GM19452 (cell line): ENCODE measurements at regions not wholly inside any gene's neighbourhood (a gene's known extent, or its start where the extent isn't known, plus 50 kb on each side); places are given as distances from the start of the nearest gene placed in this dataset.

Source experiments
- ATAC-seq: cut with Tn5 transposase; IDR thresholded peaks from one replicate; pipeline ENCODE4 v1.9.1; 2021; ENCODE audit not compliant: unreplicated experiment

DNA sequence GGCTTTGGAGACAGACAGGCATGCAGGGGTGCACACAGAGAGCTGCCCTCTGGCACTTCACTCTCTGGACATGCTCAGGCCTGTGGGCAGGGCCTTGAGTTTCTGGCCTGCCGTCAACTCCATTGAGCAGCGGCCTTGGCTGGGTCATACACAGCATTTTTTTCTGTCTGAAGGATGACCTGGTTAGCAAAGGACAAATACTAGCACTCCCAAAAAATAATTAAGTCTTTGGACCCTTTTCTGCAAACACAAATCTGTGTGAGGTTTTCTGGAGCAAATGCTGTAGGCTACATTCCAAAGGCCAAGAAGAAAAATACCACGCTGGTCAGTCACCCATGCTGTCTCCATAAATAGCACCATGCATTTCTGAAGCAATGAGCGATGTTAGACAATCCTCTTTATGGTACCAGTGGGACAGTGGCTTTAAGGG, 124.7 kb upstream of the CTAGE1 start:
- ATAC-seq = no peak

DNA sequence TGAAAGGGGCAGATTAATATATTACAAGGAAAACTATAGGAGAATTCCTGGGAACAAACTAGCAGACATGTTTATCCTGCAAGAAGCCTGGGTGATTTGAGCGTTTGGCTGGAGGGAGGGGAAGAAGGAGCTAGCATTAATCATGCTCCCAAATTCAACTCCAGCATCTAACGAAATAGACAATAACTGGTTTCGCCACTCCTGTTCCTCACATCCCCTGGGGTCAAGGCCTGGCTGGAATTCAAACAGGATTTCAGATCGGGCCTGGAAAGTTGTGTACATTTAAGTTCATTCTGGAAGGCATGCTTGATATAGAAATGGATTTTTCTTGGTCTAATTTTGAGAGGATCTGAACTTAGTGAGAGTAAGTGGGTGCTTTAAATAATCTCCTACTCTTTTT, 126.1 kb upstream of the CTAGE1 start:
- ATAC-seq = no peak

DNA sequence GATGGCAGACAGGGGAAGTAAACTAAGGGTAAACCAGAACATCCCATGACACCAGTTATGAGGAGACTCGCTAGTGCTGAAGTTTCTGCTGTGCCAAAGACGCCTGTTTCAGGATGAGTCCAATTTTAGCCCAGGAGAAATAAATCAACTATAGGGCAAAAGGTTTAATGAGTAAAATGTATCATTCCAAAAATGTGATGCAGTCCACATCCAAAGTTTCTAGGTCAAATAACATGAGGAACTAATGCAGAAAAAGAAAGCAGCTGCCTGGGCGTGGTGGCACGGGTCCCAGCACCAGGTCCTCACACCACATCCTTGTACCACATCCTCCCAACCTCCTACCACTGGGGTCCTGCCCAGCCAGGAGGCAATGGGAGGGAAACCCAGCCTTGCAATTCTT, 126.9 kb upstream of the CTAGE1 start:
- no peak for ATAC-seq

DNA sequence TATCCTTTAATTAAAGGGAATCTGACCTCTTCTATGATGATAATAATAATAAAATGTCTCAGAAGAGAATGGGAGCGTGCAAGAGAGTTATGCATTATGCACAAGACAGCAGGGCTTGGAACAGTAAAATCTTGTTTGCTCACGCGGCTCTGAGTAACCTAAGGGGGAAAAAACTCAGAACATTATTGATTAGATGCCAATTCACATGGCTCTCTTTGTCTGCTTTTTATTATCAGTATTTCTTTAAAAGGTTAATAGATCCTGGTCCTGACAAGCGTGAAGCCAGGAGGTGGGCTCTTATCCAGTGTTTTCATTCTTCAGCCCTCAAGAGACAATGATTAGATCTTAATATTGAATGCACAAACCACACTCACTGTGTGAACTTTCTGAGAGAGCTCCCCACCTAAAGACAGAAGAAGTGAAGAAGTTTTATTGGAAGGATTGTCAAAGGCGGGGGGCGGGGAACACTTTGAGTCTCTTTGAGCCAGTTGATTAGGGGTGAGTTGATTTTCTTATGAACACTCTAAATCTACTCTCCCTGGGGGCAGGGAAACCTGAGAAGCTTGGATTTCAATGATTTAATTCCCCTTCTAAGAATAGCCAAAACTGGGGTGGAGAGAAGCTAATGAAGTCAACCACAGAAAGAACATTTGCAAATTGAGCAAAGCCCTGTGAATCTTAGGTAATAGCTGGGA, 127.5 kb upstream of the CTAGE1 start:
- ATAC-seq = no peak

DNA sequence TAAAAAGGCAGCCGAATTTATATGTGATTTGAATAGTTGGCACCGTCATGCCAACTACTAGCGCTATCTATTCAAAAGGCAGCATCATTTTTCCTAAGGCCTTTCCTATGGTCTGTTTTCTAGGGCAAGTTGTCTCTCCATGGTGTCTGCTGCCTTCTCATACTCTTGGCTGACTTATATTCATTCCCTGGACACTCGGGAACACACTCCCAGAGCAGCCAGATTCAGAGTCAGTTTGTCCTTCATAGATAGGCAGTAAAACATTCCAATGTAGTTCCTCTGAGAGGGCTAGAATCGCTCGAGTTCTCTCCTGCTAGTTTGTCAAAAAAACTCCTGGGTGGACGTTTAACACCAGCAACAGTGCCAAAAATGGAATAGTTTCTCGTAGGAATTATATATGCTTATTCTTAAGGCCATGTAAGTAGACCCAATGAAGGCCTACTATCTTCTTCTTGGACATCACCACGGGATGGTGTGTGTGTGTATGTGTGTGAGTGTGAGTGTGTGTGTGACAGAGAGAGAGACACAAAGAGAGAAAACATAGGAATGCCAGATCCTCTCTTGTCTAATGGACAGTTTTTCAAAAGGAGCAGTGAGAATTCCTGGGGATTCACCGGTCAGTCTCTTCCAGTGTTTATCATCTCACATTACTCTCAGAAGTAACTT, 129.3 kb upstream of the CTAGE1 start:
- ATAC-seq = no peak

DNA sequence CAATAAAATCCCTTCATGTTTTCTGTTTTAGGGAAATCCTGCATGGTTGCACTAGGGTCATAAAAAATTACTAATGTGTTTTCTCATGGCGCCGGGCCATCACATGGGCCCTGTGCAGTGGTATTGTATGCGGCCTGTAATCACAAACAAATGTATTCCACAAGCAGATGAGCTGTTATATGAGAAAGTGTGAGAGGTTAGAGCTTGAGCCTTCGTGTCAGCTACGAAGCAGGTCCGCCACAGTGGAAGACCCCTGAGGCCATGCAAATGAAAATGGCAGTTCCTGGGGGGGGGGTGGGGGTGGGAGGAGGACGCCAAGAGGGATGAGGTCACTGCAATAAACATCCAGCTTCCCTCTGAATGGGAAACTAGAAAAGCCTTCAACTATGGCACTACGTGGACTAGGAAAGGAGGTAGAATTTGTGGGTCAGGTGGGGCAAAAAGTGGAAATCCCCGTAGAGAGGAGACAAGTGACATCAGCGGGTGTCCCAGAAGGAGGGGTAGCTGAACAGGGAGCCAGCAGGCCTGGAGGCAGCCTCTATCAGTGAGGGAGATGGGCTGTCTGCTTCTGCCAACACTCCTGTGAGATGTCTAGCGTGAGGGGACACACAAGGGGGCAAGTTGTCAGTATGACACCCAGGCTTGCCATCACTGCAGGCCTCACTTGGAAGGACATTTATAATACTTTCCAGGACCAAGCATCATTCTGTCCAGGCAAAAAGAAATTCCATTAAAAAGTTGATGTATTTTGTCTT, 130.3 kb upstream of the CTAGE1 start:
- no peak for ATAC-seq

DNA sequence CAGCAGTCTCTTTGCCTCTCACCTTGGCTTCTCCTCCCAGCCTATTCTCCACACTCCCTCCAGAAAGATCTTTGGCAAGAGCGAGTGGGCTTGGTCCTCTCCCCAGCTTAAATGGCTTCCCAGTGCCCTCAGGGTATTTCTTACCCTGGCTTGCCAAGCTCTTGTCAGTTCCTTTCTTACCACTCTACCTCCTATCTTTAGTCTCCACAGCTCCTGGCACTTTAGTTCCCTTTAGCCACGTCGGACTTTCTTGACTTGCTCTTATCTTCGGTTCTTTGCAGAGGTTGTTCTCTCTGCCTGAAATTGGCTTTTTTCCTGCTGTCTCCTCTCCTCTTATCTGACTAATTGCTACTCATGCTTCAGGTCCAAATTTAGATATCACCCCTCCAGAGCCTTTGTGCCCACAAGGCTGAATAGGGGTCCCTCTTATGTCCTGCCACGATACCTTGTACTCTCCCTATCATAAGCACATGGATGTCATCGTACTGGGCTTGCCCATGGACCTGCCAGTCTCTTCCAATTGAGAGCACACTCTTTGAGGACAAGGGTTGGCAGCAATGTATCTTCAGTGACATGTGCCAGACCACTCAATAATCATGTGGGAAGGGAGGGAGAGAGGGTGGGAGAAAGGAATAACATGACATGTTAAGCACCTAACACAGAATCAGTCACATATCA, 131.7 kb upstream of the CTAGE1 start:
- no peak for ATAC-seq

DNA sequence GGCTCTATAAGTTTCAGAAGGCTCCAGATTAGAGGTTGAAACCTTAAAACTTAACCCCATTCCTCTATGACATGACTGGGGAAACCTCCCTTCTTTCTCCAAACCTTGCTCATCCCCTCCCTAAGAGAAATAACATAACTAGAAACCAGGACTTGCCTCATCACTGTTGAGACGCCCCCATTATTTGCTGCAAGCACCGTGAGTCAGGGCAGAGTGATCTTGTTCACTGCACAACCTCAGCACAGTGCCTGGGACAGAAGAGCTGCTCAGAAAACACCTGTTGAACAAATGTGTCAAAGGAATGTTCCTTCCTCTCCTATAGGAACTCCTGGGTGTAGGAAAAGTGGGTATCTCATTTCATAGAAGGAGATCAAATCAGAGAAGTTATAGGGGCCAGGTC, 132.7 kb upstream of the CTAGE1 start:
- ATAC-seq = no peak

DNA sequence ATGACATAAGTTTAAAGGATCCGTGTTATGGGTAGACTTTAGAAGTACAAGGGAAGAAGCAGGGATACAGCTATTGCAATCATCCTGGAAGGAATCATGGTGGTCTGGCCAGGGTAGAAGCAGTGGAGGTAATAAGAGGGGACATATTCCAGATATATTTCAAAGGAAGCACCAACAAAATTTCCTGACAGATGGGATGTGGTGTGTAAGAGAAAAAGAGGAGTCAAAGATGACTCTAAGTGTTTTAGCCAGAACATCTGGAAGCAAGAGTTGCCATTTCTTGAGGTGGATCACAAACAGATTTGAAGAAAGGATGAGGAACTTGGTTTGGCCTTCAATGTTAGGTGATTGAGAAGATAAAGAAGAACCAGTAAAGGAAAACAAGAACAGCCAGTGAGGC, 133.1 kb upstream of the CTAGE1 start:
- no peak for ATAC-seq

DNA sequence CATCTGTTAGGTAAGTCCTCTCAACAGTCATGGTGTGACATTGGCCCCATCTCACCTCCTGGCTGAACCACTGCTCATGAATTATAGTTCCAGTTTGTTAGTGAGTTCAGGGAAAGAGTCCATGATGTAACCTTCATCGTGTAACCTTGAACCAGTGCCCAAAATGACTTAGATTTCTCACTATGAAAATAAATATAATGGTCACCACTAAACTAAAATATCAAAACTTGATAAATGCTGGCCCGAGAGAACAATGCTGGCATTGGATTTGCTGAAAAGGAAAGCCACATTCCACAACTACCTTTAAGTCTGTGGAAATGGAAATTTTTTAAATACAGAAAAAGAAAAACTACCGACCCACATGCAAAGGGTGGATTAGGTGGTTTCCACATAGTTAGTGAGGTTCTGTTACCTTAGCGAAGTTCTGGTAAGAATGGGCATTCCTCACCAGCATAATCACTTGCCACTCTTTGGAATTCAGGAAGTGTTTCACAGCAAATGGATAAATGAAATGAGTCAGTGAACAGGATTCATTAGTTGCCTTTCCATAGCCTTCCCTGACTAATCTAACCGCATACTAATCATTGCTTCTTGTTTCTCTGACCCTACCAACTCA, 133.9 kb upstream of the CTAGE1 start:
- ATAC-seq = no peak

DNA sequence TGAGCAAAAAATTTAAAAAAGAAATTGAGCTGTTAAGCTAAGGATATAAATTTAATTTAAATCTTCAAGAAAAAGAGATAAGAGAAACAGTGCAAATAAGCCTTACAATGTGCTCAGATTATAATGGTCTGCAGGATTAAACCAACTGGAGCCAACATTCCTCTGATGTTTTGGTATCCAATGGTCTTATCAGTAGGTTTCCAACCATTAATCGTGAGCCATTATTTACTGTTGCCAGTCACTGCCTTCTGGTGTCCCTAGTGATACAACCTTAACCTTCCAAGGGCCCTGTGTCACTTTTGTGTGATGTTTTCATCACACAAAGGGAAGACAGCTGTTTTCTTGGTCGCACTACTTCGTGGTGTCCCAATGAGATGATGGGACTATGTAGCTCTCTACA, 134.5 kb upstream of the CTAGE1 start:
- ATAC-seq = no peak

DNA sequence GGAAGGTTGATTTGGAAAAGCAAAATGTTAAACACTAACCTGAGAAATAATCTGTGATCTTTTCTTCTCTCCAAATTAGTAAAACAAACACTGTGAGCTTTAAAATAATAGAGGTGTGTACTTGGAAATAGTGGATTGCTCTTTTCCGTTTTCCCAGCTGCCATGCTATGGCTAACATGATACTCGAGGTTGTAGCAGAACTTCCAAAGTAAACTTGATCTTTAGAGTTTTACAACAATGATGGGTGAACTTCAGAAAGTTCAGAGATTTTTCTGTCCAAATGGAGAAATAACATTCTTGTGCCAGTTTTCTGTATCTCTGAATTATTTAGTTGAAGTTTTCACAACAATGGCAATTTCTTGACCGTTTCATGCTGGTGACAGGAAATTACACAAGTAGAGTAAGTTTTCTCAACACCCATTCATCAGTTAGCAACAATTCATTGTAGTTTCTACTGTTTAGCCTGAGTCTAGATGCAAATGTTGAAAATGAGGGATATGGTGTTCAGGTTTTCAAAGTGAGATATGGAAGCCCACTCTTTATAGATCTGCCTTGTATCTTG, 135.3 kb upstream of the CTAGE1 start:
- no peak for ATAC-seq

DNA sequence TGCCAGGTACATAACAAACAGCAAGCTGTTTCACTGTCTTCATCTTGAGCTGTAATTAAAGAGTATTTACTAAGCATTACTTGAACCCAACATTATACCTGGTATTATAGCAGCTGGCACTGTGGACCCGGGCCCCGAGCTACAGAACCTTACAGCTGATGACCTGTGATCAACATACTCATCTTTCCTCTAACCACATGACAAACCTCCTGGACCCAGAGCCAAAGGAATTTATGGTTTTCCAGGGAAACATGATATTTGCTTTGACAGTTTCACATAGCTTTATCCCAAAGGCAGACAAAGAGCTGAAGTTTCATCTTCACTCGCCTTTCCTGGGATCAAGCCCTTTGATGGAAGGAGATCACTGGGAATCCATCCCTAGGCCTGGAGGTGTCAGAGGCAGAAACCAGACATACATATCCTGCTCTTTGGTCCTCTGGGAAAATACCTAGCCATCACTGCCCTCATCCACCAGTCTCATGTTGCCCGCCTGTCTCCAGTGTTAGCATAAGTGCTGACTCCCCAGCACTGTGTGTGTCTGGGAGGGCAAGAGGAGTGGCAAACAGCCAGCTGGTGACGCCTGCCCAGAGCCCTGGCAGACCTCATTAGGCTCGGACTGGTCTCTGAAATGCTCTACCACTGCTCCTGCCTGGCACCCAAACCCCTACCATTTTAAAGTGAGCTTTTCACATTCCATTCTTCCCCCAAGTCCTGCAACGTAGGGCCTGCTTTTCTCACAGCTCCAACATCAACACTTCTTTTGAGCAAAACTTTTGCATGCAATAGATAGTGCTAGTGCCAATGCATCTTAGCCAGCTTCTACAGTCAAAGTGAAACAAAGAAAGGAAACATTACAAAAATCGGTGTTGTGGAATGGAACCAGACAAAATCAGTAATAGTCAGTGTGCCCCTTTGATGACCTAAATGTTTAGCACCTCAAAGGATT, 138.8 kb upstream of the CTAGE1 start:
- ATAC-seq = no peak

DNA sequence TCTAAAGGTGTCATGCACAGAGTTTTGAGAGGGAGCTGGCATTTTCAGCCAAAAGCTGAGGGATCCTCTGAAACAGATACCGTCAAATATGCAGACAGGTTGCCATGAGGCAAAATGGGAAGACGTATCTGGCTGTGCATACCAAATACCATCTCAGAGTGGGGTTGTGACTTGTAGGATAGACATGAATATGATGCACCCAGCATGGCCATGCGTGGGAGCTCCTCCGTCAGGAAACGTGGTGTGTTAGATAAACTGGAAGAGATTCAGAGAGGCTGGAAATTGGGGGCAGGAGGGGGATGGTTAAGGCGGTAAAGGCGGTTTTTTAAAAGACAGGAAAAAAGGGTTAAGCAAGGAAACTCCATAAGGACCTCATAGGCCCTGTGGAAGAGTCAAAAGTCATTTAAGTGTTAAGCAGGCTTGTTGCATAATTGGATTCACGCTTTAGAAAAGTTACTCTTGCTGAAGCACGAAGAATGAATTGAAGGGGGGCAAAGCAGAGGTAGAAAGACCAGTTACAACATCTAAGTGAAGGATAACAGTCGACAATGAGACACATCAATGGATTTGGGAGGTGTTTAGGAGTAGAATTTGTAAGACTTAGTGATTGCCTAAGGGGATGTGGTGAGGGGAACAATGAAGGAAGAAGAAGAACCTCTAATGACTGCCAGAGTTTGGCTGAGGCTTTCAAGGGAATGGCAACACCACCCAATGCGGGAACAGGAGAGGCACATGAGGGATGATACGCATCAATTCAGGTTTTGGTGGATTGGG, 139.6 kb upstream of the CTAGE1 start:
- ATAC-seq = no peak

DNA sequence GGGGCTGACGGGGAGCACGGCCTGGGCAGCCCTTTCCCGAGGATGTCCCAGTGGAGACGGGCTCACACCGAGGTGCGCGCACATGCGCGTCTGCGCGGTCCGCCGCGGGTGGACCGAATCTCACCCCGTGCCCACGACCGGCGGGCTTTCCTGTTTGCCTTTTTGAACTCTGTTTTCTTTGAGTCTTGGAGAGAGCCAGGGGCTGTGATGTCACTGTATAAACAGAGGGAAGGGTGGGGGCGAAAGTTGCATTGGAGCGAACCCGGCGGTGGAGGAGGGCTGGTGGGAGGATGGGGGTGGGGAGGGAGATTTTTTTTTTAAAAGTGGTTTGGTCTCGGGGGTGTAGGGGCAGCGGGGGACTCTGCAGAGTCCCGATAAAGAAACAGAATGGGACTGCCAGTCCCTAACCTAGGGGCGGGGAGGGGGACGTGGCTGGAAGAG, 141.2 kb upstream of the CTAGE1 start:
- ATAC-seq = no peak

DNA sequence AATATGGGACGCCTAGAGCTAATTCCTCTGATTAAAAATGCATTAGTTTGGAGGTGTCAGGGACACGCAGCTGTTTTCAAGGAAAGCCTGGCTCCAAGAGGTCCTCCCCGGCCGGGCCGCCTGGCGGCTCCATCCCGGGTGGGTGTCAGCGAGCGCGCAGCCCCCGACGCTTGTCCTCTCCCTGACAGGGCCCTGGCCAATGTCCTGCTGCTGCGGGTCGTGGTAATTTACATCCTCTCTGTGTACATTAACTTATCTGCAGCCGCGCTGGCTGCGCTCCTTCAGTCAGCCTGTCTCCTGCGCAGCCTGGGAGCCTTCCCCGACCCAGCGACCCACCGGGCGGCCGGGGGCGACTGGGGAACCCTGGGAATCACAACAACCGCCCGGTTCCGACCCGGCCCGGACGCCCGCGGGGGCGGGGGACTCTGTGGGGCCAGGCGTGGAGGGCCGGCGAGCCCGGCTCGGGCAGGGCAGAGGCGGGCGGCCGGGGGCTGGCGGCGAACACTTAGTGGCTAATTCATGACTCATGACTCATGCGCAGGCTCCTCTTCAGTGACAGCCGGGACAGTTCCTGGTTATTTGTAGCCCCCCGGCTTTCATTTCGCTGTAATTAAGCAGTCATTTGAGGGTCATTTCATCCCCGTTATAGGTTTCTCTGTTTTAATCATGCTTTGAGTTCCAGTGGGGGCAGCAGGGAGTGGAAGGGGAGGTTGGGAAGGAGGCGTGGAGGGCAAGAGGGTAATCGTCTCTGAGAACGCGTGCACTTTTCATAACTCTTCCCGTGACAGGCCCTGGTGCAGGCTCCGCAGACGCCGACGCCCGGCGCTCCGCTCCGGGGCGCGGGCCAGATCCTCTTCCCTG, 141.9 kb upstream of the CTAGE1 start:
- no peak for ATAC-seq

DNA sequence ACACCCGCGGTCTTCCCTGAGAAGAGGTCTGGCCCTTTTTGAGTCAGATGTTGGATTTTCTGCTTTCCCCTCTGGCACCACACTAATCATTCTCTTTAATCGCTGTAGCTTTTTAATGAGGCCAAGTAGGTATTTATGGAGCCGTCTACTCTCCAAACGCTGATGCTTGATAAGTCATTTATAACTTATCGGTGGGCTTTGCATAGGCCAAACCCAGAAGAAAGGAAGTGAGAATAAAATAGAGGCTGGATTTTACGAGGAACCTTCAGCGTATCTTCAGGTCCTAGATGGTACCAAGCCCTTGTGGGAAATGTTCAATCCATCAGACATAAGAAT, 142.5 kb upstream of the CTAGE1 start:
- ATAC-seq = no peak

DNA sequence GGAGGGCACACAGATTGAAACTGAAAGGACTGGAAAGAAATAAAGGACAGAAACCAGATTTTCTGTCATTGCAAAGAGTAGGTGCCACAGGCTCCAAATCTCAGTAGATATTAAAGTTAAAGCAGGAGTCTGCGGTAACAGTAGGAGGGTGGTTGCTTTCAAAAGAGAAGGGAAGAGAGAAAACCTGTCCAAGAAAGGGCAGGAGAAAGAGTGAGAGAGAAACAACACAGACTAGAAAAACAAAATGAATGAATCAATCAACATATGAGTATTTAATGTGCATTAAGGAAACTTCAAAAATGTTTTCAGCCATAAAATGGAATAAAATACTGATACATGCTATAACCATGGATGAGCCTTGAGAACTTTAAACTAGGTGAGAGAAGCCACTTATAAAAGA, 143.1 kb upstream of the CTAGE1 start:
- ATAC-seq = no peak
